Epithelial cell of proximal tubule (primary cell): ENCODE measurements at regions not wholly inside any gene's neighbourhood (a gene's known extent, or its start where the extent isn't known, plus 50 kb on each side); places are given as distances from the start of the nearest gene placed in this dataset.

Source experiments
- DNase-seq: peaks from one replicate; pipeline ENCODE4 v3.0.0-alpha.2; 2011; ENCODE audit warnings: low read depth
- H3K4me3 ChIP-seq: 2 replicates; pipeline ENCODE4 v1.5.1; 2011; ENCODE audit warnings: low read depth, mild to moderate bottlenecking, low read length
- CTCF ChIP-seq: conservative IDR thresholded peaks from 2 replicates; pipeline ENCODE4 v1.5.1; 2012; ENCODE audit warnings: low read depth, mild to moderate bottlenecking, low read length

- no peak overlapping the region for H3K4me3 ChIP-seq
- no peak for DNase-seq
- TF ChIP-seq CTCF = no peak
Observed at GRCh38 chr14:53783256-53783655, 173.4 kb downstream of the BMP4 start.

- DNase-seq = no peak
- no peak overlapping the region for H3K4me3 ChIP-seq
- no peak for TF ChIP-seq CTCF
Observed at GRCh38 chr14:53780051-53780555, 176.5 kb downstream of the BMP4 start.

- TF ChIP-seq CTCF = no peak
- no peak overlapping the region for H3K4me3 ChIP-seq
- no peak for DNase-seq
Observed at GRCh38 chr14:53779301-53779700, 177.3 kb downstream of the BMP4 start.

GRCh38 chr14:53778263-53778662 lies 178.4 kb downstream of the BMP4 start:
- no peak for DNase-seq
- TF ChIP-seq CTCF = no peak
- H3K4me3 ChIP-seq = no peak overlapping the region

- H3K4me3 ChIP-seq = no peak overlapping the region
- TF ChIP-seq CTCF = no peak
- DNase-seq = no peak
Observed at GRCh38 chr14:53772936-53773335, 183.7 kb downstream of the BMP4 start.

- TF ChIP-seq CTCF = no peak
- no peak overlapping the region for H3K4me3 ChIP-seq
- no peak for DNase-seq
Observed at GRCh38 chr14:53767566-53767965, 189.1 kb downstream of the BMP4 start.

GRCh38 chr14:53766601-53767000 lies 190.0 kb downstream of the BMP4 start:
- no peak overlapping the region for H3K4me3 ChIP-seq
- DNase-seq = no peak
- TF ChIP-seq CTCF = no peak
